DOHH2 (cell line): ENCODE measurements at regions not wholly inside any gene's neighbourhood (a gene's known extent, or its start where the extent isn't known, plus 50 kb on each side); places are given as distances from the start of the nearest gene placed in this dataset.

Experiments
- H3F3A ChIP-seq: fragments of 200-600 bp; sonication (generic), shearing (Covaris generic); 2 replicates; pipeline ENCODE4 v1.6.0; 2016; ENCODE audit warnings: antibody characterized with exemption, mild to moderate bottlenecking; ENCODE audit not compliant: control insufficient read depth, insufficient read depth
- H3K27ac ChIP-seq: fragments of 200-600 bp; sonication (generic); 2 replicates; pipeline ENCODE4 v1.5.1; 2014; ENCODE audit warnings: low read depth, mild to moderate bottlenecking, low read length, moderate library complexity
- H3K27me3 ChIP-seq: fragments of 200-600 bp; sonication (generic); 2 replicates; pipeline ENCODE4 v1.6.1; 2014; ENCODE audit warnings: mild to moderate bottlenecking, low read length, mixed read lengths; ENCODE audit not compliant: control insufficient read depth
- H3K36me3 ChIP-seq: fragments of 200-600 bp; sonication (generic); 2 replicates; pipeline ENCODE4 v1.6.1; 2014; ENCODE audit warnings: mild to moderate bottlenecking, low read length, moderate library complexity, mixed read lengths; ENCODE audit not compliant: control insufficient read depth
- H3K4me1 ChIP-seq: fragments of 200-600 bp; sonication (generic); 2 replicates; pipeline ENCODE4 v1.6.1; 2014; ENCODE audit warnings: mild to moderate bottlenecking, low read length, mixed read lengths; ENCODE audit not compliant: control insufficient read depth
- H3K4me2 ChIP-seq: fragments of 200-600 bp; sonication (generic); 2 replicates; pipeline ENCODE4 v1.6.0; 2014; ENCODE audit warnings: mild to moderate bottlenecking, low read length, moderate library complexity
- H3K4me3 ChIP-seq: fragments of 200-600 bp; sonication (generic); 2 replicates; pipeline ENCODE4 v1.5.1; 2014; ENCODE audit warnings: mild to moderate bottlenecking, low read length, mixed read lengths
- H3K79me2 ChIP-seq: fragments of 200-600 bp; sonication (generic); 2 replicates; pipeline ENCODE4 v1.6.1; 2014; ENCODE audit warnings: mild to moderate bottlenecking, low read length, mixed read lengths; ENCODE audit not compliant: control insufficient read depth
- H3K9me2 ChIP-seq: fragments of 200-600 bp; sonication (generic); replicated peaks from 2 replicates; pipeline ENCODE4 v1.6.1; 2014; ENCODE audit warnings: mild to moderate bottlenecking, low read length, mixed read lengths; ENCODE audit not compliant: control insufficient read depth
- H3K9me3 ChIP-seq: fragments of 200-600 bp; sonication (generic); 2 replicates; pipeline ENCODE4 v1.6.1; 2014; ENCODE audit warnings: antibody characterized with exemption, low read length, mixed read lengths; ENCODE audit not compliant: control insufficient read depth, insufficient read depth
- H4K20me1 ChIP-seq: fragments of 200-600 bp; sonication (generic); 2 replicates; pipeline ENCODE4 v1.6.0; 2014; ENCODE audit warnings: low read depth, mild to moderate bottlenecking, antibody characterized with exemption, low read length, moderate library complexity; ENCODE audit not compliant: control insufficient read depth, insufficient read depth
- EZH2phosphoT487 ChIP-seq: fragments of 200-600 bp; sonication (generic); IDR thresholded peaks from 2 replicates; pipeline ENCODE4 v1.6.1; 2017; ENCODE audit warnings: borderline replicate concordance, mild to moderate bottlenecking, antibody characterized with exemption, low read length, moderate library complexity, mixed read lengths
- TF ChIP-seq, protein P1 (sequence below): fragments of 200-600 bp; sonication (generic); IDR thresholded peaks from one replicate; pipeline ENCODE4 v1.5.1; 2014; ENCODE audit warnings: antibody characterized with exemption, mild to moderate bottlenecking, low read depth, low read length; ENCODE audit not compliant: poor library complexity, severe bottlenecking

GRCh38 chr9:89929315-89929672, 324.5 kb downstream of the GADD45G start:
- TF ChIP-seq EZH2phosphoT487: no peak
- TF ChIP-seq, protein P1, sequence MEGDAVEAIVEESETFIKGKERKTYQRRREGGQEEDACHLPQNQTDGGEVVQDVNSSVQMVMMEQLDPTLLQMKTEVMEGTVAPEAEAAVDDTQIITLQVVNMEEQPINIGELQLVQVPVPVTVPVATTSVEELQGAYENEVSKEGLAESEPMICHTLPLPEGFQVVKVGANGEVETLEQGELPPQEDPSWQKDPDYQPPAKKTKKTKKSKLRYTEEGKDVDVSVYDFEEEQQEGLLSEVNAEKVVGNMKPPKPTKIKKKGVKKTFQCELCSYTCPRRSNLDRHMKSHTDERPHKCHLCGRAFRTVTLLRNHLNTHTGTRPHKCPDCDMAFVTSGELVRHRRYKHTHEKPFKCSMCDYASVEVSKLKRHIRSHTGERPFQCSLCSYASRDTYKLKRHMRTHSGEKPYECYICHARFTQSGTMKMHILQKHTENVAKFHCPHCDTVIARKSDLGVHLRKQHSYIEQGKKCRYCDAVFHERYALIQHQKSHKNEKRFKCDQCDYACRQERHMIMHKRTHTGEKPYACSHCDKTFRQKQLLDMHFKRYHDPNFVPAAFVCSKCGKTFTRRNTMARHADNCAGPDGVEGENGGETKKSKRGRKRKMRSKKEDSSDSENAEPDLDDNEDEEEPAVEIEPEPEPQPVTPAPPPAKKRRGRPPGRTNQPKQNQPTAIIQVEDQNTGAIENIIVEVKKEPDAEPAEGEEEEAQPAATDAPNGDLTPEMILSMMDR: no peak
- no peaks in the 10 kb centered on the region for H3K9me3 ChIP-seq
- no peaks in the 10 kb centered on the region for H3K9me2 ChIP-seq
- H3K27me3 ChIP-seq: peaks cover 4% of the 10 kb centered on the region; the same call in 1 of the 2 replicates
- H3K4me3 ChIP-seq: no peak overlapping the region
- H4K20me1 ChIP-seq: no peaks in the 10 kb centered on the region
- H3K4me2 ChIP-seq: no peak overlapping the region
- no peak overlapping the region for H3K27ac ChIP-seq
- no peaks in the 10 kb centered on the region for H3K79me2 ChIP-seq
- H3K36me3 ChIP-seq: no peaks in the 10 kb centered on the region
- no peaks in the 10 kb centered on the region for H3F3A ChIP-seq
- no peaks in the 10 kb centered on the region for H3K4me1 ChIP-seq

GRCh38 chr9:89929673-89930480, 325.1 kb downstream of the GADD45G start:
- Histone ChIP-seq H3K4me3 (no peak overlapping the region), H3F3A (no peaks in the 10 kb centered on the region), H4K20me1 (no peaks in the 10 kb centered on the region), H3K9me3 (no peaks in the 10 kb centered on the region), H3K27me3 (peaks cover 4% of the 10 kb centered on the region; the same call in 1 of the 2 replicates), H3K79me2 (no peaks in the 10 kb centered on the region), H3K4me2 (no peak overlapping the region), H3K4me1 (no peaks in the 10 kb centered on the region), H3K27ac (no peak overlapping the region), H3K36me3 (no peaks in the 10 kb centered on the region), H3K9me2 (no peaks in the 10 kb centered on the region)
- TF ChIP-seq EZH2phosphoT487: no peak
- TF ChIP-seq, protein P1: no peak

- H3K27me3 ChIP-seq: peaks cover 9% of the 10 kb centered on the region
- no peaks in the 10 kb centered on the region for H3F3A ChIP-seq
- no peaks in the 10 kb centered on the region for H3K9me3 ChIP-seq
- no peak overlapping the region for H3K4me2 ChIP-seq
- no peak overlapping the region for H3K27ac ChIP-seq
- TF ChIP-seq EZH2phosphoT487: no peak
- TF ChIP-seq, protein P1: no peak
- no peak overlapping the region for H3K4me3 ChIP-seq
- no peaks in the 10 kb centered on the region for H3K79me2 ChIP-seq
- no peaks in the 10 kb centered on the region for H3K36me3 ChIP-seq
- no peaks in the 10 kb centered on the region for H4K20me1 ChIP-seq
- H3K9me2 ChIP-seq: no peaks in the 10 kb centered on the region
- no peaks in the 10 kb centered on the region for H3K4me1 ChIP-seq
These were observed 328.8 kb downstream of the GADD45G start for GRCh38 chr9:89933578-89933977.
